ENCODE measurements at regions not wholly inside any gene's neighbourhood (a gene's known extent, or its start where the extent isn't known, plus 50 kb on each side); places are given as distances from the start of the nearest gene placed in this dataset.
"Not testable (repeated sequence)": the region's sequence is repeated elsewhere in the genome, so short reads cannot be mapped to it uniquely, and the experiment has no call there.

- DNase-seq, result no peak
Measured at GRCh38 chr16:60646631-60647030, 1389.6 kb downstream of the CDH8 start.

- DNase-seq, result no peak
Measured at GRCh38 chr16:60645541-60645940, 1390.7 kb downstream of the CDH8 start.

GRCh38 chr16:60642956-60643355 lies 1393.3 kb downstream of the CDH8 start:
- DNase-seq, result no peak

- no peak for DNase-seq
Measured at GRCh38 chr16:60641067-60641665, 1395.1 kb downstream of the CDH8 start.

GRCh38 chr16:60640038-60640437 lies 1396.2 kb downstream of the CDH8 start:
- DNase-seq, result no peak

GRCh38 chr16:60636636-60637035 lies 1399.6 kb downstream of the CDH8 start:
- DNase-seq, result not testable (repeated sequence)

GRCh38 chr16:60636117-60636516 lies 1400.1 kb downstream of the CDH8 start:
- DNase-seq, result no peak

- no peak for DNase-seq
Measured at GRCh38 chr16:60635548-60635947, 1400.7 kb downstream of the CDH8 start.

- no peak for DNase-seq
Measured at GRCh38 chr16:60611844-60612243, 1424.4 kb downstream of the CDH8 start.

GRCh38 chr16:60608971-60609370 lies 1427.3 kb downstream of the CDH8 start:
- no peak for DNase-seq

GRCh38 chr16:60605652-60606051 lies 1430.6 kb downstream of the CDH8 start:
- DNase-seq, result not testable (repeated sequence)

- no peak for DNase-seq
Measured at GRCh38 chr16:60605176-60605575, 1431.1 kb downstream of the CDH8 start.

GRCh38 chr16:60586493-60586892 lies 1449.7 kb downstream of the CDH8 start:
- no peak for DNase-seq

- no peak for DNase-seq
Measured at GRCh38 chr16:60582528-60582927, 1453.7 kb downstream of the CDH8 start.

GRCh38 chr16:60566901-60567300 lies 1469.3 kb downstream of the CDH8 start:
- no peak for DNase-seq

GRCh38 chr16:60564588-60564987 lies 1471.7 kb downstream of the CDH8 start:
- no peak for DNase-seq

GRCh38 chr16:60563166-60563565 lies 1473.1 kb downstream of the CDH8 start:
- DNase-seq, result no peak

GRCh38 chr16:60558936-60559335 lies 1477.3 kb downstream of the CDH8 start:
- no peak for DNase-seq

- DNase-seq, result no peak
Measured at GRCh38 chr16:60553090-60553757, 1483.0 kb downstream of the CDH8 start.

GRCh38 chr16:60541535-60541934 lies 1494.7 kb downstream of the CDH8 start:
- DNase-seq, result no peak

- DNase-seq, result no peak
Measured at GRCh38 chr16:60510941-60511340, 1525.3 kb downstream of the CDH8 start.

- no peak for DNase-seq
Measured at GRCh38 chr16:60510208-60510607, 1526.0 kb downstream of the CDH8 start.

GRCh38 chr16:60491273-60491672 lies 1545.0 kb downstream of the CDH8 start:
- DNase-seq, result no peak

GRCh38 chr16:60485872-60486489 lies 1550.3 kb downstream of the CDH8 start:
- no peak for DNase-seq
